GM12874 (cell line): ENCODE measurements at regions not wholly inside any gene's neighbourhood (a gene's known extent, or its start where the extent isn't known, plus 50 kb on each side); places are given as distances from the start of the nearest gene placed in this dataset.

ENCODE experiments used
- TF ChIP-seq, protein P1 (sequence below): IDR thresholded peaks from 2 replicates; pipeline ENCODE4 v1.5.1; 2011; ENCODE audit warnings: low read depth, mild to moderate bottlenecking, control low read depth, low read length, moderate library complexity; ENCODE audit not compliant: insufficient read depth

DNA sequence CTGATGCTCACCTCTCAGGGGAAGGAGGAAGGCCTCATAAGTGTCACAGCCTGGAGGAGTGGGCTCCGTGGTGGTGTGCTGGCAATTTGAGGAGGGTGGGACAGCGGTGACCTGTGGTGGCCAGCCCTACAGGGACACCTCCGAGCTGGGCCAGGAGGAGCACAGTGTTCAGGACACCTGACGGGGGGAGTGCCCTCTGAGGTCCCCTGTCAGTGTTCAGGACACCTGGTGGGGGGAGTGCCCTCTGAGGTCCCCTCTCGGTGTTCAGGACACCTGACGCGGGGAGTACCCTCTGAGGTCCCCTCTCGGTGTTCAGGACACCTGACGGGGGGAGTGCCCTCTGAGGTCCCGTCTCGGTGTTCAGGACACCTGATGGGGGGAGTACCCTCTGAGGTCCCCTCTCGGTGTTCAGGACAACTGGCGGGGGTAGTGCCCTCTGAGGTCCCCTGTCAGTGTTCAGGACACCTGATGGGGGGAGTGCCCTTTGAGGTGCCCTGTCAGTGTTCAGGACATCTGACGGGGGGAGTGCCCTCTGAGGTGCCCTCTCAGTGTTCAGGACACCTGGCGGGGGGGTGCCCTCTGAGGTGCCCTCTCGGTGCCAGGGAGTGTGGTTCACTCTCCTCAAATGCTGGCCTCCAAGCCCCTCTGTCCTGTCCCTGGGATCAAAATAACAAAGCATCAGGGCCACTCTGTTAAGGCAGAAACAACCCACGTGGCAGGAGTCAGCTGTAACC lies 73.4 kb upstream of the ZNF469 start:
- TF ChIP-seq, protein P1, sequence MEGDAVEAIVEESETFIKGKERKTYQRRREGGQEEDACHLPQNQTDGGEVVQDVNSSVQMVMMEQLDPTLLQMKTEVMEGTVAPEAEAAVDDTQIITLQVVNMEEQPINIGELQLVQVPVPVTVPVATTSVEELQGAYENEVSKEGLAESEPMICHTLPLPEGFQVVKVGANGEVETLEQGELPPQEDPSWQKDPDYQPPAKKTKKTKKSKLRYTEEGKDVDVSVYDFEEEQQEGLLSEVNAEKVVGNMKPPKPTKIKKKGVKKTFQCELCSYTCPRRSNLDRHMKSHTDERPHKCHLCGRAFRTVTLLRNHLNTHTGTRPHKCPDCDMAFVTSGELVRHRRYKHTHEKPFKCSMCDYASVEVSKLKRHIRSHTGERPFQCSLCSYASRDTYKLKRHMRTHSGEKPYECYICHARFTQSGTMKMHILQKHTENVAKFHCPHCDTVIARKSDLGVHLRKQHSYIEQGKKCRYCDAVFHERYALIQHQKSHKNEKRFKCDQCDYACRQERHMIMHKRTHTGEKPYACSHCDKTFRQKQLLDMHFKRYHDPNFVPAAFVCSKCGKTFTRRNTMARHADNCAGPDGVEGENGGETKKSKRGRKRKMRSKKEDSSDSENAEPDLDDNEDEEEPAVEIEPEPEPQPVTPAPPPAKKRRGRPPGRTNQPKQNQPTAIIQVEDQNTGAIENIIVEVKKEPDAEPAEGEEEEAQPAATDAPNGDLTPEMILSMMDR, result no peak

DNA sequence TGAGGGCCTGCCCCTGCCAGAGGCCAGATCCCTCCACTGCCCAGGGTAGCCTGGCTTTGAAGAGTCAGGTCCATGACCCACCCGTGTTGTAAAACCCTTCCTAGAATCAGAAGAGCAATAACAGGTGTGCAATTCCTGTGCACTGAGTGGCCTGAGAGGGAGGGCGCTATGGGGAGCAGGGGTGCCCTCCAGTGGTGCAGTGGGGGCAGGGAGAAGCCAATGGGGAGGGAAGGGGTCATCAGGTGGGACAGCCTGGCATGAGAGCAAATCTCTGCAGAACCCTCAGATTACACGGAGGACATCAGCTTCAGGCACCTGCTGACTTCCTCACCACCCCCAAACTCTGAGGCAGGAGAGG lies 72.9 kb upstream of the ZNF469 start:
- TF ChIP-seq, protein P1, result no peak

DNA sequence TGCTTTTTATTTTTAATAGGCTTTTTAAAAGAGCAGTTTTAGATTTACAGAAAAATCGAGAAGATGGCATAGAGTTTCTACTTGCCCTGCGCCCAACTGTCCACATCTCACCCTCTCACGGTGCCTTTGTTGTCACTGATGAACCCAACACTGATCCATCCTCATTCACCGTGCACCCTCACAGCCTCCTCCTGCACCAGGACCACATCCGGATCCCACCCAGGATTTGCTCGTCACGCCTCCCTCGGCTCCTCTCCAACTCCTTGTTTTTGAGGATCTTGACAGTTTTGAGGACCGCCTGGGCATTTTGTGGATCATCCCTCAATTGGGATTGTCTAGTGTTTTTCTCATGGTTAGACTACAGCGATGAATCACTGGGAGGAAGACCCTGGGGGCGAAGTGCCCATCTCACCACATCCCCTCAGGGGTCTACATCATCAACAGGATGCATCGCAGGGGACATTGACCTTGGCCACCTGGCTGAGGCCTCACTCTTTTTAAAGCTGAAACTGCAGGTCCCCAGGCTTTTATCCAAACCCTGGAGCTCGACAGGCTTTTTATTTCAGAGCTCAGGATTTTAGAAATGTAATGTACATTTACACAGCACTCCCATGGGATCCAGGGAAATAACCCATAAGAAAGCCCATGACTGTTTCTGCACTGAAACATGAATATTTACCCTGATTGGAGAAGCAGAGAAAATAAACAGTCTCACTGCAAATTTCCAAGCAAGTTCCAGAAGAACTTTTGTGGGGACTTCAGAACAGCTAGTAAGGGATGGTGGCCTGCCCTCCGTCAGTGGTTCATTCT lies 71.8 kb upstream of the ZNF469 start:
- TF ChIP-seq, protein P1, result no peak

DNA sequence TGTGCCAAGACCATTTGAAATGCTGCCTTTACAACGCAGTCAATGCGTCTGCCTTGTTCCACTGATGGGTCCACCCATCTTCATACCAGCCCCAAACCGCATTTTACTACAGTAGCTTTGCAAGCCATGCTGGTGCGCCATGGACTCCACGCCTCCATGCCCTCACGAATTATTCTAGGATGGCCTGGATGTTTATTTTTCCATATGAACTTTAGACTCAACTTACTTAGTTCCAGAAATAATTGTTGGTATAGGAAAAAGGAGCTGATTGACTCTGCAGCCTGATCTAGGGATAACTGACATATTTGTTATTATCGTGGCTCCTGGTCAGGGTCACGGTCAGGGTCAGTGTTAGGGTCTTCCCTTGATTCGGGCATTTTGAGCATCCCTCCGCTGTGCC lies 70.0 kb upstream of the ZNF469 start:
- TF ChIP-seq, protein P1, result no peak

DNA sequence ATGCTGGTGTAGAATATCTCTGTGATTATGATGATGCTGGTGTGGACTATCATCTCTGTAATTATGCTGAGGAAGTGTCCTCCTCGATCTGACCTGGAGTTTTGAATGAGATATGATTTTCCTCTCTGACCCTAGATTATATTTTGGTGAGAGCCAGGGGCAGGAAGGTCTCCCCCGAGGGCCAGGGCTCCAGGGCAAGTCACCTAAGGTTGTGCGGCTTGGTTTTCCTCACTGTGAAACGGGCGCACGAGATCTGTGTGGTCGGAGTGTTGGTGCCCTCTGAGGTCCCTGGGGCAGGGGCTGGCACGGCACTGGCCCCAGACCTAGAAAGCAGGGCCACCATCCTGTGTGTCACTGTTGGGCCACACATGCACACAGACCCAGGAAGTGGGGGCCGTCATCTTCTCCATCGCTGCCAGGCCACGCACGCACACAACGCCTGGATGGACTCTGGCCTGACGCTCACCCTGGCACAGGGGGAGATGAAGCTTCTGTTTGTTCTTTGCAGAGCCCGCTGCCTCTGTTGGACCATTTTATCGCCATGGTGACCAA lies 67.7 kb upstream of the ZNF469 start:
- TF ChIP-seq, protein P1, result no peak

DNA sequence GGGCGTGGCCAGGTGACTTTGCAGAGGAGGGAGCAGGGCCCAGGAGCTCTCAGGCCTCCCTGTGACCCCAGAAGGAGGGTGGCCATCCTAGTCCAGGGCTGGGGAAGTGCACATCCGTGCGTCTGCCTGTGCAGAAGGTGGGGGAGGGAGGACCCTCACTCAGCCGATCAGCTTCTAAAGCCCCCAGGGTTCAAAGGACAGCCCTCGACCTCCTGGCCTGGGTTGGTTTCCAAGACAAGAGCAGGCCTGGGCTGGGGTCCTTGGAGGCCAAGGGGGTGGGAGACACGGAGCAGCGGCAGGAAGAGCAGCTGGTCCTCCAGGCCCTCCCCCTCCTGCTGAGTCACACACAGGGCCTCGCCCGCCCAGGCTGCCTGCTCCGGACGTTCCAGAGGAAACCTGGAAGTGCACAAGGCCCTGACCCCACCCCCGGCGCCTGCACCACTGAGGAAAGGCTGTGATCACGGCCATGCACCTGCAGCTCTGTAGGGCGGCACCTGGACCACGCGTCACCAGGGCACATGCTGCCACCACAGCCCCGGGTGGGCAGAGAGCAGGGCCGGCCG lies 67.1 kb upstream of the ZNF469 start:
- TF ChIP-seq, protein P1, result no peak

DNA sequence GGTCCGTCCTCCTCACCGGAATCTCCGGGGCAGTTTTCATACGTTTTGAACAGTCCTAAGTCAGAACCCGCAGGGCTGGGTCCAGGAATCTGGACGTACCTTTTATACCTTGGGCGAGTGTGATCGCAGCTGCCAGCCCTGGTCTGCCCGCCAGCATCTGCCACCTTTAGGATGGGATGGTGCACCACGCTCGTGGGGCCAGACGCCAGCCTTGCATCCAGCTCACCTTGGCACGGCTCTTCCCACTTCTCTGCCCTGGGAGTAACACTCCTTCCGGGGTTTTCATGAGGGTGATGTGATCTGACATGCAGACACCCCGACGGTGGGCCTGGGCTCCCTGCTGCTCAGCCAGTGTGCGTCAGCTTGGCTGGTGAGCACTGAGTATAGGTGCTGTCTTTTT lies 66.6 kb upstream of the ZNF469 start:
- TF ChIP-seq, protein P1, result no peak
